GM19025 (cell line): ENCODE measurements at regions not wholly inside any gene's neighbourhood (a gene's known extent, or its start where the extent isn't known, plus 50 kb on each side); places are given as distances from the start of the nearest gene placed in this dataset.
"Not testable (repeated sequence)": the region's sequence is repeated elsewhere in the genome, so short reads cannot be mapped to it uniquely, and the experiment has no call there.

ENCODE experiments used
- ATAC-seq: cut with Tn5 transposase; IDR thresholded peaks from one replicate; pipeline ENCODE4 v1.9.1; 2021; ENCODE audit warnings: mild to moderate bottlenecking, low read depth, moderate library complexity; ENCODE audit not compliant: unreplicated experiment

DNA sequence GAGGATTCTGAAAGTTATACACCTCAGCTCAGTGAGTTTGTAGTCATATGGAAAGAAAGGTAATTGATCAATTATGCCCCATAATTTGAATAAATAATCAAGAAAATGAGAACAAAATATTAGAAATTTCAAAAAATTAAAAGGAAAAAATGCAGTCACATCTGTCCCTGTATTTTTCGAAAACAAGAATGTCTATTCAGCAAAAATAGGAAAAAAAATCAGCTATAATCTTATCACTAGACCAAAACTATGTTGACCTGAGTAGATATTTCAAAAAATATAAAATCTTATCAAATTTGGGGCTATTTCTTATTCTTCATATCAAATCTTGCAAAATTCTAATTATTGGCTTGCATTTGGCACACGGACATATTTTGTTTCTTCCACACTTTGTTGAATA lies 501.2 kb upstream of the CNTN3 start:
- no peak for ATAC-seq

DNA sequence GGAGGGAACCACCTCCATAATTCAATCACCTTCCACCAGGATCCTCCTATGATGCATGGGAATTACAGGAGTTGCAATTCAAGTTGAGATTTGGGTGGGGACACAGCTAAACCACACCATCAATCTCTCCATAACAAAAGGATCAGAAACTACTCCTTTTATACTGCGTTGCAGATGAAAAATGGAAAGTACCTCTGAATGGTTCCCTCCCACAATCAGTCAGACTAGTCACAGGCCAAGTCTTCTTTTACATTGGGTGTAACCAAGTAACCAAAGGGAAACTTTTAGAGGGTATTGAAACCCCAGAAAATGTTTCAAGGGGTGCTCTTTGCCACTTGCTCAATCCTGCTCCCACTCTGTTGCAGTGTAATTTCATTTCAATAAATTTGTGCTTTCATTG lies 504.3 kb upstream of the CNTN3 start:
- no peak for ATAC-seq

DNA sequence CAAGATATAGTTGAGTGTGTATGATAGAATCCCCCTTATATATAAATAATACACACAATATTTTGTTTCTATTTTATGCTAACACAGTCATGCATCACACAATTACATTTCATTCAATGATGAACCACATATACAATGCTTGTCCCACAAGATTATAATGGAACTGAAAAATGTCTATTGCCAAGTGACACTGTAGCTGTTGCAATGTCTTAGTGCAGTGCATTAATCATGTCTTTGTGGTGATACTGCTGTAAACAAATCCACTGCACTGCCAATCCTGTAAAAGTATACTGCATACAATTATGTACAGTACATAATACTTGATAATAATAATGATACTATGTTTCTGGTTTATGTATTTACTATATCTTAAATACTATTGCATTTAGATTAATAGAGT lies 512.1 kb upstream of the CNTN3 start:
- no peak for ATAC-seq

DNA sequence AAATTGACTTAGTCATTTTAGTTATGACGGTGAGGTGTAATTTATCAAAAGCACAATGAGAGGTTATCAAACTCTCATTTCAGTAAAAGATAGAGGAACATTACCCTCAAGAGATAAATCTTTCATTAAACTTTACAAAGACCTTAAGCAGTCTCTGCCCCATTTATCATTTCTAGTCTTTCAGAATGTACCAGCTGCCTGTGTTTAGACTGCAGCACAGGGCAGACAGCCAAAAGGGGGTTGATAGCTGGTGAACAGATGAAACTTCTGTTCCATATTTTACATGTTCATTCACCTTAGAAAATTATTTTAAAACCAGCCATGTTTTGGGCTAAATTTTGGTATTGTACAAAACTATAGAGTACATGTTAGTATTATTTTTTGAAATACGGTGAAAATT lies 514.6 kb upstream of the CNTN3 start:
- ATAC-seq: no peak

- ATAC-seq: no peak
These were observed 521.8 kb upstream of the CNTN3 start for GRCh38 chr3:75136100-75136897.

GRCh38 chr3:75138345-75138744 lies 523.9 kb upstream of the CNTN3 start:
- ATAC-seq: no peak

DNA sequence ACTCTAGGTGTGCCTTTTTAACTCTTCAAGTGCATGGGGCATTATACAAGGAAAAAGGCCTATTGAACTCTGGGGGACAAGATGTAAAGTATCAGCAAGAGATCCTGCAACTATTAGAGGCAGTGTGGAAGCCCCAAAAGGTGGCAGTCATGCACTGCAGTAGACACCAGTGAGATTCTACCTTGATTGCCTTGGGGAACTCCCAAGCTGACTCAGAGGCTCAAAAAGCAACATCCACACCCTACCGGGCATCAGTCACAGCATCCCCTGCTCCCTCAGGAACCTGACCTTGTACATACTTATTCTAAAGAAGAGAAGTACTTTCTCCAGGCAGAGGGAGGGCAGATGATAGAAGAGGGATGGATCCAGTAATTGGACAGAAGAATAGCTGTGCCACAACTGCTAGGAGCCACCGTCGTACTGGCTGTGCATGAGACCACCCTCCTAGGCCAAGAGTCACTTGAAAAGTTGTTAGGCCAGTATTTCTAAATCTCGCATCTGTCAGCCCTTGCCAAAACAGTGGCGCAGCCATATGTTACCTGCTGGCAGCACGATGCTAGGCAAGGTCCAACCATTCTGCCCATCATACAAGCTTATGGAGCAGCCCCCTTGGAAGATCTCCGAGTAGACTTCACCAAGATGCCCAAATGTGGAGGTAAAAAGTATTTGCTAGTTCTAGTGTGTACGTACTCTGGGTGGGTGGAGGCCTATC lies 523.1 kb upstream of the FRG2C start:
- ATAC-seq: no peak

DNA sequence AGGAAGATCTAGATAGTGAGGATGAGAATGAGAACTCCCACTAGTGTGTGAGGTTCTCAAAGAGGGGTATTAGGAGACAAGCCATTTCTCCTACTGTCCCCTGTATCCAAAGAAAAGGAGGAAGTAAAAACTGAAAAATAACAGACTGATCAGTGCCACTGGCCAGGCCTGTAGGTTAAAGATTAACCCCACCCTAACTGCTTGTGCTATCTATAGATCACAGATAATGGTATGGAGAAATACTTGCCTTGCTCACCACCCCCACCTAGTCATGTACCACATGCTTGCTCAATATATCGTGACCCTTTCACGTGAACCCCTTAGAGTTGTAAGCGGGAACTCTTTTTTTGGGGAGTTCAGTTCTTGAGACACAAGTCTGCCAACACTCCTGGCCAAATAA lies 519.7 kb upstream of the FRG2C start:
- no peak for ATAC-seq

- no peak for ATAC-seq
These were observed 492.4 kb upstream of the FRG2C start for GRCh38 chr3:75171630-75172230.

- ATAC-seq: peak; percentile 59
These were observed 487.2 kb upstream of the FRG2C start for GRCh38 chr3:75176937-75177336.

- ATAC-seq: peak; percentile 65
These were observed 483.7 kb upstream of the FRG2C start for GRCh38 chr3:75180235-75180944.

GRCh38 chr3:75180945-75181298 lies 483.2 kb upstream of the FRG2C start:
- ATAC-seq: no peak

DNA sequence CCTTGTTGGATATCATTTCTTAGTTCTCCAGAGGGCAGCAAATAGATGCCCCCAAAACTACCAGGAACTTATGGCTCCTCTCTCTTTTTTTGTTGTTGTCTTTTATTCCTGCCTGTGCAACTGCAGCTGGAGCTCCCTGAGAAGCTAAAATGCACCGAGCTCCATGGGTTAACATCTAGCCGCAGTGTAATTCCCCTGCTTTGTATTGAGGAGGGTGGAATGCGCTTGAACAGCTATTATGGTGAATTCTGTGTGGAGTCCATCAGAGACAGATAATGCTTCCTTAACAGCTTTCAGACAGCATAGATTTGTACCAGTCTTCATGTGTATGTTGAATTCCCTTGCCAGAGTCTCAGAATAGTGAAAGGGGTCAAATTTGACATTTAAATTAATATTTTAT lies 475.2 kb upstream of the FRG2C start:
- no peak for ATAC-seq

GRCh38 chr3:75192146-75192616 lies 471.9 kb upstream of the FRG2C start:
- no peak for ATAC-seq

GRCh38 chr3:75193797-75194196 lies 470.3 kb upstream of the FRG2C start:
- no peak for ATAC-seq

GRCh38 chr3:75214332-75214731 lies 449.8 kb upstream of the FRG2C start:
- not testable (repeated sequence) for ATAC-seq

- ATAC-seq: no peak
These were observed 445.6 kb upstream of the FRG2C start for GRCh38 chr3:75218577-75218976.

GRCh38 chr3:75220932-75221331 lies 443.2 kb upstream of the FRG2C start:
- no peak for ATAC-seq

DNA sequence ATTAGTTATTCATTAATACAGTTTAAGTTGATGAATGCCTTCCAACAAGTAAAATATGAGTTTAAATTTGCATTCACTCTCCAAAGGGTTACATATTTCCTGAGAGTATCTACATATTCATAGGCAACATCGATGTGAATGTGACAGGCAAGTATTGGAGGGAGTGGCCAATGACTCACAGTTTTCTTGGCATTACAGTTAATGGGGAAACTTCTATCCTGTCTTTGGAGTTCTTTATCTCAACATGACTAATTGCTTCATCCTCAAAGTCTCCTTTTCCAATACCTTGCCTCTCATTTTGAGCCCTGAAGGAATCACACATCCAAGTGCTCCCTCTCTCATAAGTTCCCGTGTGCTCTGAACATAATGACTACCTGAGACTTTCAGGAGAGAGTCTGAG lies 439.7 kb upstream of the FRG2C start:
- no peak for ATAC-seq

DNA sequence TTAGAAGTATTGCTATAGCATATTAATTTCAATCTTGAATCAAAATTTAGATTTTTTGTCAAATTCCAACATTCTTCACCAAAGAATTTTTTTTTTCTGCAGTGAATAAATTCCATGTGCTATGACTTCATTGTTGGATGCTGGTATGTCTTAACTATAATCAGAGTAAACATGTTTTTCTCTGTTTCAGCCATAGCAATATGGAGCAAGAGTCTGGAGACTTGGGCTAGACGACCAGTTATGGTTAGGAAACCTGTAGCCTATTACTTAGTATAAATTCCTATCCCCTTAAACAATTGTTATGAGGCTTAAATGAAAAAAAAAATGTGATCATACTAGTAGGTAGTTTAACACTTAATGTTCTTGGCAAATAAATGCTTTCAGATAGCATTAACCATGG lies 431.9 kb upstream of the FRG2C start:
- no peak for ATAC-seq

- no peak for ATAC-seq
These were observed 428.5 kb upstream of the FRG2C start for GRCh38 chr3:75235631-75236030.
